Neural progenitor cell (in vitro differentiated cells): ENCODE measurements at regions not wholly inside any gene's neighbourhood (a gene's known extent, or its start where the extent isn't known, plus 50 kb on each side); places are given as distances from the start of the nearest gene placed in this dataset.

ENCODE experiments used
- DNase-seq: peaks from one replicate; pipeline ENCODE4 v3.0.0-alpha.2; 2016; ENCODE audit warnings: low spot score
- H2AFZ ChIP-seq: fragments of 200-600 bp; sonication (generic); replicated peaks from 2 replicates; pipeline ENCODE4 v1.6.1; 2016; ENCODE audit warnings: antibody characterized with exemption
- H3F3A ChIP-seq: fragments of 200-600 bp; sonication (generic); 2 replicates; pipeline ENCODE4 v1.6.1; 2016; ENCODE audit warnings: antibody characterized with exemption, low read depth
- H3K27ac ChIP-seq: fragments of 200-600 bp; sonication (generic); 2 replicates; pipeline ENCODE4 v1.5.1; 2016; ENCODE audit warnings: mild to moderate bottlenecking
- H3K27me3 ChIP-seq: fragments of 200-600 bp; sonication (generic); 2 replicates; pipeline ENCODE4 v1.6.1; 2016; ENCODE audit warnings: mild to moderate bottlenecking, moderate library complexity
- H3K36me3 ChIP-seq: fragments of 200-600 bp; sonication (generic); 2 replicates; pipeline ENCODE4 v1.5.1; 2016
- H3K4me1 ChIP-seq: fragments of 200-600 bp; sonication (generic); 2 replicates; pipeline ENCODE4 v1.6.1; 2016; ENCODE audit warnings: mixed run types
- H3K4me2 ChIP-seq: fragments of 200-600 bp; sonication (generic); 2 replicates; pipeline ENCODE4 v1.6.1; 2016
- H3K4me3 ChIP-seq: fragments of 200-600 bp; sonication (generic); 2 replicates; pipeline ENCODE4 v1.5.1; 2016
- H3K79me2 ChIP-seq: fragments of 200-600 bp; sonication (generic); 2 replicates; pipeline ENCODE4 v1.6.1; 2016; ENCODE audit warnings: low read depth
- H3K9ac ChIP-seq: fragments of 200-600 bp; sonication (generic); 2 replicates; pipeline ENCODE4 v1.6.1; 2016
- H3K9me3 ChIP-seq: fragments of 200-600 bp; sonication (generic); 2 replicates; pipeline ENCODE4 v1.5.1; 2016; ENCODE audit warnings: low read depth
- H4K20me1 ChIP-seq: fragments of 200-600 bp; sonication (generic); 2 replicates; pipeline ENCODE4 v1.6.1; 2016; ENCODE audit warnings: low read depth
- H3K27ac Mint-ChIP-seq: 3 replicates; pipeline ENCODE4 v1.8.0; 2021; ENCODE audit warnings: mixed read lengths
- H3K27me3 Mint-ChIP-seq: 2 replicates; pipeline ENCODE4 v1.8.0; 2022; ENCODE audit warnings: low read depth, mild to moderate bottlenecking, inconsistent platforms, moderate library complexity, mixed read lengths; ENCODE audit not compliant: insufficient read depth
- H3K36me3 Mint-ChIP-seq: 3 replicates; pipeline ENCODE4 v1.8.0; 2021; ENCODE audit warnings: mixed read lengths
- H3K4me1 Mint-ChIP-seq: 3 replicates; pipeline ENCODE4 v1.8.0; 2021; ENCODE audit warnings: mixed read lengths
- H3K4me3 Mint-ChIP-seq: 3 replicates; pipeline ENCODE4 v1.8.0; 2021; ENCODE audit warnings: mild to moderate bottlenecking, moderate library complexity, mixed read lengths
- H3K9me3 Mint-ChIP-seq: 3 replicates; pipeline ENCODE4 v1.8.0; 2020; ENCODE audit warnings: mixed read lengths
- EZH2 ChIP-seq: fragments of 200-600 bp; sonication (generic); IDR thresholded peaks from 2 replicates; pipeline ENCODE4 v1.6.1; 2017; ENCODE audit warnings: antibody characterized with exemption, mild to moderate bottlenecking, moderate library complexity
- EZH2phosphoT487 ChIP-seq: fragments of 200-600 bp; sonication (generic); IDR thresholded peaks from 2 replicates; pipeline ENCODE4 v1.6.1; 2017; ENCODE audit warnings: antibody characterized with exemption
- TF ChIP-seq, protein P1 (sequence below): fragments of 200-600 bp; sonication (generic); IDR thresholded peaks from 2 replicates; pipeline ENCODE4 v1.5.1; 2017; ENCODE audit warnings: antibody characterized with exemption, mild to moderate bottlenecking

DNA sequence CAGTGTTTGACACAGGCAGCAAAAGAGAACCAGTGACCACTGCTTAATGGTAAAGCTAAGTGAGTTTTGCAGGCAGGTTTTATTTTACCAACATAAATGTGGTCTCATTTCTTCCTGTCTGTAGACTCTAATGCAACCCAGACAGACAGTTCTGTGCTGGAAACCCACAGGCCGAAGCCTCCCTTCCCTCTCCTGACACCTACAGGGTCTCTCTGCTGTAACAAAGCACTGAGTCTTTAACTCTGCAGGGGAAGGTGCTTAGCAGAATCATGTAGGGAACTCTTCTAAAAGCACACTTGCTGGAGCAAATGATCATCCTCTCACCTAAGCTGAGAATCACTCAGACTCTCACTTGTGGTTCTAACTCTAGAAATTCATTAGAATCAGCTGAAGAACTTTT, 200.3 kb downstream of the KBTBD8 start:
- Histone ChIP-seq H3K27me3 (no peaks in the 10 kb centered on the region), H3K79me2 (no peaks in the 10 kb centered on the region), H3K36me3 (no peaks in the 10 kb centered on the region), H3K27ac (no peak overlapping the region), H3K4me2 (no peak overlapping the region), H3K9me3 (no peaks in the 10 kb centered on the region), H3K4me3 (no peak overlapping the region), H3F3A (peaks cover 4% of the 10 kb centered on the region), H3K4me1 (peaks cover 12% of the 10 kb centered on the region), H4K20me1 (no peaks in the 10 kb centered on the region), H2AFZ (peak overlapping the region; percentile 37), H3K9ac (no peak overlapping the region)
- Mint-ChIP-seq H3K36me3 (no peaks in the 10 kb centered on the region), H3K27me3 (no peaks in the 10 kb centered on the region), H3K27ac (no peak overlapping the region), H3K9me3 (no peaks in the 10 kb centered on the region), H3K4me1 (peaks cover 21% of the 10 kb centered on the region), H3K4me3 (no peak overlapping the region)
- DNase-seq = peak; percentile 54
- TF ChIP-seq, protein P1, sequence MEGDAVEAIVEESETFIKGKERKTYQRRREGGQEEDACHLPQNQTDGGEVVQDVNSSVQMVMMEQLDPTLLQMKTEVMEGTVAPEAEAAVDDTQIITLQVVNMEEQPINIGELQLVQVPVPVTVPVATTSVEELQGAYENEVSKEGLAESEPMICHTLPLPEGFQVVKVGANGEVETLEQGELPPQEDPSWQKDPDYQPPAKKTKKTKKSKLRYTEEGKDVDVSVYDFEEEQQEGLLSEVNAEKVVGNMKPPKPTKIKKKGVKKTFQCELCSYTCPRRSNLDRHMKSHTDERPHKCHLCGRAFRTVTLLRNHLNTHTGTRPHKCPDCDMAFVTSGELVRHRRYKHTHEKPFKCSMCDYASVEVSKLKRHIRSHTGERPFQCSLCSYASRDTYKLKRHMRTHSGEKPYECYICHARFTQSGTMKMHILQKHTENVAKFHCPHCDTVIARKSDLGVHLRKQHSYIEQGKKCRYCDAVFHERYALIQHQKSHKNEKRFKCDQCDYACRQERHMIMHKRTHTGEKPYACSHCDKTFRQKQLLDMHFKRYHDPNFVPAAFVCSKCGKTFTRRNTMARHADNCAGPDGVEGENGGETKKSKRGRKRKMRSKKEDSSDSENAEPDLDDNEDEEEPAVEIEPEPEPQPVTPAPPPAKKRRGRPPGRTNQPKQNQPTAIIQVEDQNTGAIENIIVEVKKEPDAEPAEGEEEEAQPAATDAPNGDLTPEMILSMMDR = no peak
- TF ChIP-seq EZH2phosphoT487 (no peak), EZH2 (no peak)

DNA sequence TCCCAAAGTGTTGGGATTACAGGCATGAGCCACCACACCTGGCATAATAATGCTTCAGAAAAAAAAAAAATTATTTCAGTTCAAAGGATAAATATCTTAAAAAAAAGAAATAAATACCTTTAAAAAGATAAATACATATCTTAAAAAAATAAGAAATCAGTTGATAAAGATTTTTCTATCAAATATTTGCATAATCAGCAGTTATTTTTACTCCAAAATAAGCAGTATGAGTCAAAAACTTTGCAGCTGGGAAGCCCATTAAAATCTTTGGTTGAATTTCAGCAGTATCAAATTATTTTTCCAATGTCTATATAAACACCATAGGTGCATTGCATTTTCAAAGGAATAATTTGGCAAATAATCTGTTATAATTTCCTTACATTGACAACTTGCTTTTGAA, 202.5 kb downstream of the KBTBD8 start:
- no peak for DNase-seq
- Histone ChIP-seq H3K36me3 (no peaks in the 10 kb centered on the region), H4K20me1 (no peaks in the 10 kb centered on the region), H3F3A (peaks cover 4% of the 10 kb centered on the region), H3K4me2 (no peak overlapping the region), H3K27me3 (no peaks in the 10 kb centered on the region), H3K9ac (no peak overlapping the region), H3K9me3 (no peaks in the 10 kb centered on the region), H3K4me3 (no peak overlapping the region), H3K27ac (no peak overlapping the region), H2AFZ (no peak overlapping the region), H3K79me2 (no peaks in the 10 kb centered on the region), H3K4me1 (peaks cover 12% of the 10 kb centered on the region)
- Mint-ChIP-seq H3K36me3 (no peaks in the 10 kb centered on the region), H3K9me3 (no peaks in the 10 kb centered on the region), H3K27me3 (no peaks in the 10 kb centered on the region), H3K4me1 (peaks cover 21% of the 10 kb centered on the region), H3K4me3 (no peak overlapping the region), H3K27ac (no peak overlapping the region)
- TF ChIP-seq EZH2phosphoT487 = no peak
- TF ChIP-seq, protein P1 = no peak

DNA sequence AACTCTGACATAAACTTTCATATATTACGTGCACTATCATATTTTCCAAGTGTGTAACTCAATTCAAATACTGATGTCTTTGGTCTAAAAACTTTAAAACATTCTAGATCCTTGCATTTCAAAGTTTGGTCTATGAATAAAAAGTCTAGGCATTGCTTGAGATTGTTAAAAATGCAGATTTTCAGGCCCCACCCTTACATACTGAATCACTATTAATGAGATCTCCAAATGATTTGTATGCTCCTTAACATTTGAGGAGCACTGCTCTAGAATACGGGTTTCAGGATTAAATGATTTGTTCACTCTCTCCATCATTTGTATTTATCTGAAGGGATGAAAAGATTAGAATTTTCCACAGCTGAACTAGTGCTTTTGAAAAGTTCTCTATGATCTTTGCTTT, 202.9 kb downstream of the KBTBD8 start:
- TF ChIP-seq, protein P1 = no peak
- TF ChIP-seq EZH2 (no peak), EZH2phosphoT487 (no peak)
- Mint-ChIP-seq H3K4me3 (no peak overlapping the region), H3K27me3 (no peaks in the 10 kb centered on the region), H3K4me1 (peaks cover 21% of the 10 kb centered on the region), H3K36me3 (no peaks in the 10 kb centered on the region), H3K27ac (no peak overlapping the region), H3K9me3 (no peaks in the 10 kb centered on the region)
- no peaks in the 10 kb centered on the region for H3K9me3 ChIP-seq
- H3K4me3 ChIP-seq = no peak overlapping the region
- H3K36me3 ChIP-seq = no peaks in the 10 kb centered on the region
- peaks cover 4% of the 10 kb centered on the region for H3F3A ChIP-seq
- no peak overlapping the region for H3K4me2 ChIP-seq
- no peaks in the 10 kb centered on the region for H3K27me3 ChIP-seq
- H3K79me2 ChIP-seq = no peaks in the 10 kb centered on the region
- H3K4me1 ChIP-seq = peaks cover 12% of the 10 kb centered on the region
- no peak overlapping the region for H3K9ac ChIP-seq
- H4K20me1 ChIP-seq = no peaks in the 10 kb centered on the region
- no peak overlapping the region for H3K27ac ChIP-seq
- DNase-seq = no peak
- no peak overlapping the region for H2AFZ ChIP-seq

DNA sequence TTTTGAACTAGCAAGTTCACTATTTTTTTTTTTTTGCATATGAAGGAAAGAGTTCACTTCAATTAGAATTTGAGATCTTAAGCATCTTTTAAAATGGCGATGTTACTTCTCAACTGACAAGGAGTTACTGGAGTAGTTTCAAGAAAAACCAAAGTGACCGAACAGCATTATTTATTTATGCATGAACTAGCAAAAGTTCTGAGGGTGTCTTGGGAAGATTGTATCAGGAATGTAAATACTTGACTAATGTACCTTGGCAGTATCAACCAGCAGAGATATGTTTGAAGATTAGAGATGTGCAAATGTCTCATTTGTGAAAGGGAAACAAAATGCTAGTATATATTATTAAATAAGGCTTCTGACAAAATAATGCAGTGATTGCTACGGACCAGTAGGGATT, 203.9 kb downstream of the KBTBD8 start:
- Mint-ChIP-seq H3K4me1 (peaks cover 21% of the 10 kb centered on the region), H3K4me3 (no peak overlapping the region)
- no peaks in the 10 kb centered on the region for H3K79me2 ChIP-seq

More for the DNA sequence above, 203.9 kb downstream of the KBTBD8 start:
- Histone ChIP-seq H2AFZ (no peak overlapping the region), H3K27me3 (no peaks in the 10 kb centered on the region), H3F3A (peaks cover 4% of the 10 kb centered on the region), H3K4me3 (no peak overlapping the region), H3K9ac (no peak overlapping the region), H3K4me1 (peaks cover 12% of the 10 kb centered on the region), H3K27ac (no peak overlapping the region), H3K36me3 (no peaks in the 10 kb centered on the region), H3K9me3 (no peaks in the 10 kb centered on the region), H4K20me1 (no peaks in the 10 kb centered on the region), H3K4me2 (no peak overlapping the region)
- Mint-ChIP-seq H3K9me3 (no peaks in the 10 kb centered on the region), H3K27me3 (no peaks in the 10 kb centered on the region), H3K36me3 (no peaks in the 10 kb centered on the region), H3K27ac (no peak overlapping the region)
- no peak for DNase-seq
- TF ChIP-seq, protein P1 = no peak
- no peak for TF ChIP-seq EZH2
- TF ChIP-seq EZH2phosphoT487 = no peak
